ENCODE measurements at regions not wholly inside any gene's neighbourhood (a gene's known extent, or its start where the extent isn't known, plus 50 kb on each side); places are given as distances from the start of the nearest gene placed in this dataset.

DNA sequence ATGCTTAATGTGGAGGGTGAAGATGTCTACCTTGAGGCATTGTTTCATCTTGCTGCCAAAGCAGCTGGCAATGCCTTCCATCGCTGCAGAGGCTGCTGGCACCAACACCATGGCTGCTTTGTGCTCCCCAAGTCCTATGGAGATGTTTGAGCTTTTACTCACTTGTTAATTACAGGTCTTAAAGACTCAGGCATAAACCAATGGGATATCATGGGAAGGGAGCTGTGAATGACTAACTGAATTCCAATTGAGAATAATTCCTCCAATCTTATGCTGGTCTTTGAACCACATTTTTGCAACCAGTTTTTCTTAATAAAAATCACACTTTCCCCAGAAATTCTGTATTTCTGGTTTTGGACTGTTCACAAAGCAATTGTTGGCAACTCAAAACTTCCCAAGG is 762.0 kb downstream of the GBE1 start:
- Histone ChIP-seq H3K4me2 (ENCODE audit: low read length) (no peak overlapping the region), H3K9ac (ENCODE audit: low read depth, low read length) (no peak overlapping the region), H3K36me3 (ENCODE audit: insufficient read depth, low read length) (no peaks in the 10 kb centered on the region), H3K27me3 (ENCODE audit: control insufficient read depth, insufficient read depth, low read length) (no peaks in the 10 kb centered on the region), H3K4me1 (ENCODE audit: control insufficient read depth, insufficient read depth, low read length) (no peaks in the 10 kb centered on the region), H3K4me3 (ENCODE audit: low read length) (no peak overlapping the region), H3K9me3 (replicated peaks; ENCODE audit: low read length) (no peaks in the 10 kb centered on the region)

- H3K4me1 ChIP-seq (ENCODE audit: control insufficient read depth, insufficient read depth, low read length), result no peaks in the 10 kb centered on the region
- H3K9me3 ChIP-seq (replicated peaks; ENCODE audit: low read length), result no peaks in the 10 kb centered on the region
- H3K9ac ChIP-seq (ENCODE audit: low read depth, low read length), result no peak overlapping the region
- no peaks in the 10 kb centered on the region for H3K27me3 ChIP-seq (ENCODE audit: control insufficient read depth, insufficient read depth, low read length)
- no peak overlapping the region for H3K4me2 ChIP-seq (ENCODE audit: low read length)
- no peak overlapping the region for H3K4me3 ChIP-seq (ENCODE audit: low read length)
- H3K36me3 ChIP-seq (ENCODE audit: insufficient read depth, low read length), result no peaks in the 10 kb centered on the region
Observed at GRCh38 chr3:80998022-80998421, 763.4 kb downstream of the GBE1 start.

DNA sequence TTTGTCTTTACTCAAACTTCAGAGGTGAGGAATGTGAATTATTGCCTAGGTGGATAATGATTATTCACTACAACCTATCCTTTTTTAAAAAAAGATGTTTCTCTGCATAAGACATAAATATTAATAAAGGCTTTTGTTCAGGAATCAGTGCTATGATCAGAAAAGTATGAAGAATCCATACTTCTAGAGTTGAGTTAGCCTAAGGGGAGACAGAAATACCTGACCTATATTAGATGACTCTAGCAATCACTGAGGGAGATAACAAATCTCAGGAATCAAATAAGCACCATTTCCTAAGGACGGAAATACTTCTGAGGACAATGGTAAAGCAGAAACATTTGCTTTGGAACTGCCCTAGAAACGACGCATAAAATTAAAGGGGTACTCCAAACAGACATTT is 763.8 kb downstream of the GBE1 start:
- Histone ChIP-seq H3K27me3 (ENCODE audit: control insufficient read depth, insufficient read depth, low read length) (no peaks in the 10 kb centered on the region), H3K4me2 (ENCODE audit: low read length) (no peak overlapping the region), H3K36me3 (ENCODE audit: insufficient read depth, low read length) (no peaks in the 10 kb centered on the region), H3K9me3 (replicated peaks; ENCODE audit: low read length) (no peaks in the 10 kb centered on the region), H3K9ac (ENCODE audit: low read depth, low read length) (no peak overlapping the region), H3K4me1 (ENCODE audit: control insufficient read depth, insufficient read depth, low read length) (no peaks in the 10 kb centered on the region), H3K4me3 (ENCODE audit: low read length) (no peak overlapping the region)

DNA sequence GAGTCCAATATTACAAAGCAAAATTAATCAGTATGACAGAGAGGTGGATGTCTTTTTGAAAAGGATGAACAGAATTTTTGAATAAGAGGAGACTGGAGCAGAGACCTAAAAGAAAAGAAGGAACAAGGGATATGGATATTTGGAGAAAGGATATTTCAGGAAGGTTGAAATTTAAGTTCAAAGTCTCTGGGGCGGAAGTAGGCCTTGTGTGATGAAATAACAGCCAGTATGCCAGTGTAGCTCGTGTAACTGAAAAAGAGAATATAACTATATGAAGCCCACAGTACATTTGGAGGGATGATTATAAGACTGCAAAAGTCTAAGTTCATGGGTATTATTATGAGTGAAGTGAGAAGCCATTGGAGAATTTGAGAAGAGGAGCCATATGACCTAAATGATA is 766.7 kb downstream of the GBE1 start:
- no peak overlapping the region for H3K4me3 ChIP-seq (ENCODE audit: low read length)
- no peaks in the 10 kb centered on the region for H3K27me3 ChIP-seq (ENCODE audit: control insufficient read depth, insufficient read depth, low read length)
- H3K9me3 ChIP-seq (replicated peaks; ENCODE audit: low read length), result no peaks in the 10 kb centered on the region
- no peak overlapping the region for H3K9ac ChIP-seq (ENCODE audit: low read depth, low read length)
- no peak overlapping the region for H3K4me2 ChIP-seq (ENCODE audit: low read length)
- no peaks in the 10 kb centered on the region for H3K36me3 ChIP-seq (ENCODE audit: insufficient read depth, low read length)
- no peaks in the 10 kb centered on the region for H3K4me1 ChIP-seq (ENCODE audit: control insufficient read depth, insufficient read depth, low read length)

GRCh38 chr3:80994085-80994665 is 767.3 kb downstream of the GBE1 start:
- Histone ChIP-seq H3K4me3 (ENCODE audit: low read length) (no peak overlapping the region), H3K9ac (ENCODE audit: low read depth, low read length) (no peak overlapping the region), H3K4me1 (ENCODE audit: control insufficient read depth, insufficient read depth, low read length) (no peaks in the 10 kb centered on the region), H3K36me3 (ENCODE audit: insufficient read depth, low read length) (no peaks in the 10 kb centered on the region), H3K27me3 (ENCODE audit: control insufficient read depth, insufficient read depth, low read length) (no peaks in the 10 kb centered on the region), H3K4me2 (ENCODE audit: low read length) (no peak overlapping the region), H3K9me3 (replicated peaks; ENCODE audit: low read length) (no peaks in the 10 kb centered on the region)

- Histone ChIP-seq H3K9ac (ENCODE audit: low read depth, low read length) (no peak overlapping the region), H3K4me1 (ENCODE audit: control insufficient read depth, insufficient read depth, low read length) (no peaks in the 10 kb centered on the region), H3K4me2 (ENCODE audit: low read length) (no peak overlapping the region), H3K9me3 (replicated peaks; ENCODE audit: low read length) (no peaks in the 10 kb centered on the region), H3K27me3 (ENCODE audit: control insufficient read depth, insufficient read depth, low read length) (no peaks in the 10 kb centered on the region), H3K4me3 (ENCODE audit: low read length) (no peak overlapping the region), H3K36me3 (ENCODE audit: insufficient read depth, low read length) (no peaks in the 10 kb centered on the region)
Observed at GRCh38 chr3:80993241-80993945, 768.1 kb downstream of the GBE1 start.

GRCh38 chr3:80983753-80984152 is 777.7 kb downstream of the GBE1 start:
- Histone ChIP-seq H3K4me3 (ENCODE audit: low read length) (no peak overlapping the region), H3K9me3 (replicated peaks; ENCODE audit: low read length) (peaks cover 8% of the 10 kb centered on the region), H3K4me2 (ENCODE audit: low read length) (no peak overlapping the region), H3K4me1 (ENCODE audit: control insufficient read depth, insufficient read depth, low read length) (no peaks in the 10 kb centered on the region), H3K27me3 (ENCODE audit: control insufficient read depth, insufficient read depth, low read length) (no peaks in the 10 kb centered on the region), H3K36me3 (ENCODE audit: insufficient read depth, low read length) (no peaks in the 10 kb centered on the region), H3K9ac (ENCODE audit: low read depth, low read length) (no peak overlapping the region)

DNA sequence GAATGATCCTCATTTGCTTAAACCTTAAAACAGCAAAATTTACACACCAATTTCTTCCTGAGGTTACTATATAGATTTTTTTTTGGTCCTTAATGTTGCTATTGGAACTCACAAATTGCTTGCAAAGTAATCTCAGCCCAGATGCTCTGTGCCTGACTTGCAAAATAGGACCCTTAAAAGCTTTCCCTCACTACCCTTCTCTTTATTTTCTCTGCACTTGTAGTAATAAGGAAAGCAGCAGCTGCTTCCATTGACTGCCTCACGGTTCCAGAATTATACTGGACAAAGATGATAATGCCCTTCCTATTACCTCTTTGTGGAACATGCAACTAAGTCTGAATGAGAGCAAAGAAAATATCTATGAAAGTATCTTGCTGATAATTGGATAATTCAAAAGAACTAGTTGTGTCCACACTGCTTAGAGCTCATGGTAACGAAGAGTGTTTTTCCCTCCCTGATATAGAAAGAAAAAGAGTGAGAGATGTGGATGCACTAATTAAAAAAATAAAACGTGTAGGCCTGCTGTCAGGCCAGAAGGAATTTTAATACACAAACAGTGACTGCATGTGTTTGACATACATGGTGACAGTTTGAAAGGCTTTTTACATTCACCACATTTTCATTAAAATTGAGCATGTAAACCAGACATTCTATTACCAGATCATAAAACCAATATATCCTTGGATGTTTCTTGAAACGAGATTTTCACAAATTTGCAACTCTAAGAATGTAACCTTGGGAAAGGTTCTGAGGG is 783.1 kb downstream of the GBE1 start:
- no peak overlapping the region for H3K4me2 ChIP-seq (ENCODE audit: low read length)
- H3K9me3 ChIP-seq (replicated peaks; ENCODE audit: low read length), result peaks cover 4% of the 10 kb centered on the region
- no peaks in the 10 kb centered on the region for H3K4me1 ChIP-seq (ENCODE audit: control insufficient read depth, insufficient read depth, low read length)
- no peak overlapping the region for H3K9ac ChIP-seq (ENCODE audit: low read depth, low read length)
- no peaks in the 10 kb centered on the region for H3K27me3 ChIP-seq (ENCODE audit: control insufficient read depth, insufficient read depth, low read length)
- no peak overlapping the region for H3K4me3 ChIP-seq (ENCODE audit: low read length)
- no peaks in the 10 kb centered on the region for H3K36me3 ChIP-seq (ENCODE audit: insufficient read depth, low read length)

GRCh38 chr3:80970292-80970691 is 791.2 kb downstream of the GBE1 start:
- no peaks in the 10 kb centered on the region for H3K27me3 ChIP-seq (ENCODE audit: control insufficient read depth, insufficient read depth, low read length)
- H3K9ac ChIP-seq (ENCODE audit: low read depth, low read length), result no peak overlapping the region
- no peak overlapping the region for H3K4me3 ChIP-seq (ENCODE audit: low read length)
- no peaks in the 10 kb centered on the region for H3K36me3 ChIP-seq (ENCODE audit: insufficient read depth, low read length)
- no peaks in the 10 kb centered on the region for H3K9me3 ChIP-seq (replicated peaks; ENCODE audit: low read length)
- H3K4me1 ChIP-seq (ENCODE audit: control insufficient read depth, insufficient read depth, low read length), result no peaks in the 10 kb centered on the region
- no peak overlapping the region for H3K4me2 ChIP-seq (ENCODE audit: low read length)

DNA sequence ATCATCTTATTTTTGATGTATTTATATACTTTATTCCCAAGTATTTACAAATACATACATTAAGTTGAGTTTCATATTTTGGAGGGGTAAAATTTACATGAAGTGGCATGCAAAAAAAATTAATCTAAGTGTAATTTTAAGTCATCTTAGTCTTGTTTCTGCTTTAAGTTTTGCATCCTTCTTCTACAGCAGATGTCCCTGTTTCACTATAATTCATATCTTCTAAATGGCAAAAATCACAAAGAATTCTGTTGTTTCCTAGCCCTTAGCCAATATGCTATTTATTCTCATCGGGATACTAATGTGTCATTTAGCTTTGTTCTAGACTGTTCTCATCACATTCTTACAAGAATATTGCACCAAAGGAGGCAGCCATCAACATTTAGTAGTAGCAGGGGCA is 831.9 kb downstream of the GBE1 start:
- no peak overlapping the region for H3K4me3 ChIP-seq (ENCODE audit: low read length)
- no peaks in the 10 kb centered on the region for H3K27me3 ChIP-seq (ENCODE audit: control insufficient read depth, insufficient read depth, low read length)
- no peaks in the 10 kb centered on the region for H3K36me3 ChIP-seq (ENCODE audit: insufficient read depth, low read length)
- H3K9me3 ChIP-seq (replicated peaks; ENCODE audit: low read length), result no peaks in the 10 kb centered on the region
- no peak overlapping the region for H3K4me2 ChIP-seq (ENCODE audit: low read length)
- no peaks in the 10 kb centered on the region for H3K4me1 ChIP-seq (ENCODE audit: control insufficient read depth, insufficient read depth, low read length)
- no peak overlapping the region for H3K9ac ChIP-seq (ENCODE audit: low read depth, low read length)

DNA sequence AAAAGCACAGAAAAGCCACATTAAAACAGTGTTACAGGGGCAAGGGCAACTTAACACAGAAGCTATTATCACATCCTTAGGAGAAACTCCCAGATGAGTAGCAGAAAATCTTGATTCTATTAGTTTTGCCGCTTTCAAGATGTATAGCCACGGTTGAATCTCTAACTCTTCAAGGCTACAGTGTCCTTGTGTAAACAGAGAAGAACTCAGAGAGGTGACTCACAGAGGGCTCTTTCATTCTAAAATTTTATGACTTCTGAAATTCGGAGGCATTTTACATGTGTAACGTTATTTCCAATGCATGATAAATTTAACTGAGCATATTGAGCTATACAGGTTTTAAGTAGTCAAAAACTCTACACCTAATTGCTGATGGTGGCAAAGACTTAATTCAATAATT is 846.6 kb downstream of the GBE1 start:
- no peaks in the 10 kb centered on the region for H3K4me1 ChIP-seq (ENCODE audit: control insufficient read depth, insufficient read depth, low read length)
- no peaks in the 10 kb centered on the region for H3K27me3 ChIP-seq (ENCODE audit: control insufficient read depth, insufficient read depth, low read length)
- no peak overlapping the region for H3K4me2 ChIP-seq (ENCODE audit: low read length)
- H3K9me3 ChIP-seq (replicated peaks; ENCODE audit: low read length), result no peaks in the 10 kb centered on the region
- H3K36me3 ChIP-seq (ENCODE audit: insufficient read depth, low read length), result no peaks in the 10 kb centered on the region
- H3K9ac ChIP-seq (ENCODE audit: low read depth, low read length), result no peak overlapping the region
- no peak overlapping the region for H3K4me3 ChIP-seq (ENCODE audit: low read length)

DNA sequence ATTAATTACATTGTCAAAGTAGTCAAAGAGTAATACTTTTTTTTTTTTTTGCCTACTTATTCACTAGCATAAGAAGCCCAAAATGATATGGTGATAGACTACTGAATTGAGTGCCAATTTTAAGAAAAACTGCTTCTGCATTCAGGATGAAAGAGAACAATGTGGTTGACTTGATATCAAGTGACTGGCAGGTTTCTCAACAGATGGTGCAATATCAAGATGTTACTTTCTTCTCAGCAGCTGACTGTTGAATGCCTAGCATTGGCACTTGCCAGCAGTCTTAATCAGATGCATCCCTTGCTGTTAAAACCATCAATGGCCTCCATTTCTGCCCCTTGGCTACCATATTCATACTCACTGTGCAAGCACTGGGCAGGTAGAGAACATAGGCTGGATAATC is 863.2 kb downstream of the GBE1 start:
- Histone ChIP-seq H3K4me1 (ENCODE audit: control insufficient read depth, insufficient read depth, low read length) (no peaks in the 10 kb centered on the region), H3K36me3 (ENCODE audit: insufficient read depth, low read length) (no peaks in the 10 kb centered on the region)

More for the DNA sequence above, 863.2 kb downstream of the GBE1 start:
- Histone ChIP-seq H3K9me3 (replicated peaks; ENCODE audit: low read length) (peaks cover 10% of the 10 kb centered on the region), H3K27me3 (ENCODE audit: control insufficient read depth, insufficient read depth, low read length) (no peaks in the 10 kb centered on the region), H3K4me3 (ENCODE audit: low read length) (no peak overlapping the region), H3K9ac (ENCODE audit: low read depth, low read length) (no peak overlapping the region), H3K4me2 (ENCODE audit: low read length) (no peak overlapping the region)

All from skeletal muscle satellite cell (primary cell).